ENCODE measurements at regions not wholly inside any gene's neighbourhood (a gene's known extent, or its start where the extent isn't known, plus 50 kb on each side); places are given as distances from the start of the nearest gene placed in this dataset.

DNA sequence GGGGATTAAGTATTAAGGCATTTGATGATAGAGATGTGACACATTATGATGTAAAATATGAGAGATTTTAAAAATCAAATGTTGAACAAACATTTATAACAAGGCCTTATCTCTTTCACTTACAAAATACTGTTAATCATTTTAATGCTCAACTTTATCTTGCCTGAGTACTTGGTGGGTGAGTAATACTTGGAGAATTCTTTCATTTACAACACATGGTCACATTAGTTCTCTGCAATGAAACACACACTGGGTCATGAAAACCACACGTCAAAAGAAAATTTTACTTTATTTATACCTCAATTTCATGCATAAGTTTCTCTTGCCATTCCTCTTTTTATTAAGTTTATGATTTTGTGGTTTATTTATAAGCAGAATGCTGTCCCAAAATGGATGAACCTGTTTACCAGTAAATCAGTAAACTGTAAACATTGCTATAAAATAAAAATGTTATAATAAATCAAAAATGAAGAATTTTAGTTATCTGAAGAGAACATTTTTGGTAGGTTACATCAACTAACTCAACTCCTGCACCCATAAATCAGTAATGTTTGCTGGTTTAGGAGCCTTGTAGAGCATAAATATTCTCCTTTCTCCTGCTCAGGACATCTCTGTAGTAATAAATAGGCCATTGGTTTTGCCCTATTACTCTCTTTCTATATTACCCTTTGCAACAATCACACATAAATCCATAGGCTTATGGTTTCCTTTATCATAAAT lies 233.5 kb upstream of the NLGN4Y start:
- no peaks in the 10 kb centered on the region for H3K4me1 Mint-ChIP-seq (ENCODE audit: low read depth)
- DNase-seq, result no peak

DNA sequence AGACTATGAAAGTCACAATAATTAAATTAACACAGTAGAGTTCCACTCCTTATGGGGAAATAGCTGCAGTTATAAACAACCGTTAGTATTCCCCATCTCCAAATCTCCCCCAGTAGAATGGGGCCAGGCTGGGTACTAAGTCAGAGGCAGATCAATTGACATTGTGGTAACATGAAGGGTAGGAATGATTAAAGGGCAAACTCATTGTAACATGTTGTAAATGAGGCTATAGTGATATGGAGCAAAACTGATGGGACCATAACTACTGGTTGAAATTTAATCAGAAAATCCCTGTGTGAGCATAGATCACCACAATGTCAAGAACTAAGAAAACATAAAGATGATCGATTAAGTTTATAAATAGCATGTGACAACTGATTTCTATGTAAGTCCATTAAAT lies 231.9 kb upstream of the NLGN4Y start:
- H3K27me3 Mint-ChIP-seq, result no peaks in the 10 kb centered on the region
- intact Hi-C loops (cut with micrococcal nuclease), result no loop called here
- H3K4me1 Mint-ChIP-seq (ENCODE audit: low read depth), result no peaks in the 10 kb centered on the region
- no peaks in the 10 kb centered on the region for H3K36me3 Mint-ChIP-seq
- no peak overlapping the region for H3K27ac Mint-ChIP-seq
- H3K4me3 Mint-ChIP-seq, result no peak overlapping the region
- no peak for DNase-seq
- CTCF ChIA-PET, result no interaction called here
- H3K9me3 Mint-ChIP-seq, result no peaks in the 10 kb centered on the region
- POLR2A ChIA-PET, result no interaction called here

More for the DNA sequence above, 233.5 kb upstream of the NLGN4Y start:
- Mint-ChIP-seq H3K27ac (no peak overlapping the region), H3K4me3 (no peak overlapping the region), H3K9me3 (no peaks in the 10 kb centered on the region), H3K36me3 (no peaks in the 10 kb centered on the region), H3K27me3 (no peaks in the 10 kb centered on the region)
- intact Hi-C loops (cut with micrococcal nuclease), result no loop called here
- CTCF ChIA-PET, result no interaction called here
- POLR2A ChIA-PET, result no interaction called here

GRCh38 chrY:14300775-14301174 lies 223.6 kb upstream of the NLGN4Y start:
- no peak for DNase-seq
- no peaks in the 10 kb centered on the region for H3K27me3 Mint-ChIP-seq
- ChIA-PET CTCF (no interaction called here), POLR2A (no interaction called here)
- no peak overlapping the region for H3K27ac Mint-ChIP-seq
- H3K36me3 Mint-ChIP-seq, result no peaks in the 10 kb centered on the region
- peak overlapping the region; percentile 26 for H3K4me3 Mint-ChIP-seq
- intact Hi-C loops (cut with micrococcal nuclease), result loop anchor here (1.0 to 2.0 kb wide), 5 partner anchors 40 to 118 kb away; no protein-coding TSS in a partner anchor
- H3K9me3 Mint-ChIP-seq, result no peaks in the 10 kb centered on the region
- peaks cover 23% of the 10 kb centered on the region for H3K4me1 Mint-ChIP-seq (ENCODE audit: low read depth)

- H3K4me3 Mint-ChIP-seq, result no peak overlapping the region
- no peaks in the 10 kb centered on the region for H3K36me3 Mint-ChIP-seq
- ChIA-PET CTCF (no interaction called here), POLR2A (no interaction called here)
- peak; percentile 26 for DNase-seq
- no peaks in the 10 kb centered on the region for H3K27me3 Mint-ChIP-seq
- H3K27ac Mint-ChIP-seq, result no peak overlapping the region
- peaks cover 23% of the 10 kb centered on the region for H3K4me1 Mint-ChIP-seq (ENCODE audit: low read depth)
- H3K9me3 Mint-ChIP-seq, result no peaks in the 10 kb centered on the region
- intact Hi-C loops (cut with micrococcal nuclease), result loop anchor here (1.0 to 2.0 kb wide), 5 partner anchors 39 to 119 kb away; no protein-coding TSS in a partner anchor
These were observed 222.8 kb upstream of the NLGN4Y start for GRCh38 chrY:14301552-14301951.

- Mint-ChIP-seq H3K27me3 (no peaks in the 10 kb centered on the region), H3K4me1 (ENCODE audit: low read depth) (peaks cover 15% of the 10 kb centered on the region), H3K4me3 (no peak overlapping the region), H3K36me3 (no peaks in the 10 kb centered on the region), H3K9me3 (no peaks in the 10 kb centered on the region), H3K27ac (peak overlapping the region; percentile 33)
- intact Hi-C loops (cut with micrococcal nuclease), result no loop called here
- ChIA-PET POLR2A (interaction anchor here (1.0 kb wide), 1 partner anchor 12 kb away, joined by 3 read pairs; no protein-coding TSS in a partner anchor), CTCF (interaction anchor here (0.6 to 1.0 kb wide), 2 partner anchors 17 to 152 kb away, joined by 3 read pairs; no protein-coding TSS in a partner anchor)
- DNase-seq, result no peak
These were observed 195.5 kb upstream of the NLGN4Y start for GRCh38 chrY:14328677-14329345.

GRCh38 chrY:14330362-14330761 lies 194.0 kb upstream of the NLGN4Y start:
- H3K4me1 Mint-ChIP-seq (ENCODE audit: low read depth), result peaks cover 15% of the 10 kb centered on the region
- H3K36me3 Mint-ChIP-seq, result no peaks in the 10 kb centered on the region
- POLR2A ChIA-PET, result interaction anchor here (0.8 kb wide), 1 partner anchor 15 kb away, joined by 3 read pairs; no protein-coding TSS in a partner anchor
- no peak overlapping the region for H3K27ac Mint-ChIP-seq
- no peak overlapping the region for H3K4me3 Mint-ChIP-seq
- CTCF ChIA-PET, result no interaction called here
- H3K27me3 Mint-ChIP-seq, result no peaks in the 10 kb centered on the region
- intact Hi-C loops (cut with micrococcal nuclease), result no loop called here
- H3K9me3 Mint-ChIP-seq, result no peaks in the 10 kb centered on the region
- no peak for DNase-seq

DNA sequence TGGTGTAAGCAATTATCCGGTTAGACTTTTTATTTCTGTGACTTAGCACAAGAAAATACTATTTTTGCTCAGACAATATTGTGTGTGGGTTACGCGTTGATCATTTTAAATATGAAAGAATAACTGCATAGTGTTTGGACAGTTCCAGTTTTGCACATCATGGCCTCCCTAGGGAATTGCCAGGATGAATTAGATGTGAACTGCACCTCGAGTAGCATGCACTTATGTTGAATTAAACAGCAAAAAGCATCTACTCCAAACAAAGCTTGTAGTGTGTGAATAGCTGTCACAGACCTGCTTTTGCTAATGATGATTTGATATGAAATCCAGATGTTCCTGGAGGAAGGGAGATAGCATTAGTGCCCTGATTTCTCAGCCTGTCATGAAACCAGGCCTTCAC lies 184.8 kb upstream of the NLGN4Y start:
- no peak overlapping the region for H3K27ac Mint-ChIP-seq
- no peak for DNase-seq
- H3K27me3 Mint-ChIP-seq, result no peaks in the 10 kb centered on the region
- no peak overlapping the region for H3K4me3 Mint-ChIP-seq
- H3K36me3 Mint-ChIP-seq, result peaks cover 1% of the 10 kb centered on the region
- CTCF ChIA-PET, result no interaction called here
- H3K4me1 Mint-ChIP-seq (ENCODE audit: low read depth), result peaks cover 50% of the 10 kb centered on the region
- POLR2A ChIA-PET, result no interaction called here
- intact Hi-C loops (cut with micrococcal nuclease), result no loop called here
- H3K9me3 Mint-ChIP-seq, result no peaks in the 10 kb centered on the region

DNA sequence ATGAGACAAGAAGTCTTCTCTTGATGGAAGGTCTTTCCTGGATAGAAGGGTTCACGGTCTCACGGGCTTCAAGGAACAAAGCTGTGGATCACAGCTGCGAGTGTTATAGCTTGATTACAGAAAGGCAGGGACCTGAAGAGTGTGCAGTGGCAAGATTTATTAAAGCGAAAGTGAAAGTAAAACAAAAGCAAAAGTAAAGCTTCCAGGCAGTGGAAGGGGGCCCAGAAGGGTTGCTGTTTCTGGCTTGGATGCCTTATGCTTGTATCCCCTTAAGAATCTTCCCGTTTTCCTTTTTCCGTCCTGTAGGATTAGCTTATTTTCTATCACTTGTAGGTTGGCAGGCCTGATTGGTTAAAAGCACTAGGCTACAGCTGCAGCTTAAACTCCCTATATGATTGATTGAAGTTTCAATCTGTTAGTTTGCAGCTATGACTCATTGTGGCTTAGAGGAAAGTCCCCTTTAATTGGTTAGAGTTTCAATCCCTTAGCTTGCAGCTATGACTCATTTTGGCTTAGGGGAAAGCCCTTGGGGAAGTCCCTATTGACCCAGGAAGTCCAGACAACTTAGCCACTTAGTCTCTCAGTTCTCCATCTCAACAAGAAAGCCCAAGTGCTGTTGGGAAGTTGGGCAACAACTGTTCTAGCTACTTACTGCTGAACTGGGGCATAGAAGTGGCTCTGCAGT lies 183.7 kb upstream of the NLGN4Y start:
- Mint-ChIP-seq H3K36me3 (peaks cover 1% of the 10 kb centered on the region), H3K4me1 (ENCODE audit: low read depth) (peaks cover 60% of the 10 kb centered on the region), H3K4me3 (peak overlapping the region; percentile 64), H3K27ac (peak overlapping the region; percentile 87), H3K9me3 (no peaks in the 10 kb centered on the region), H3K27me3 (no peaks in the 10 kb centered on the region)
- ChIA-PET CTCF (no interaction called here), POLR2A (interaction anchor here (0.6 to 1.3 kb wide), 3 partner anchors 12 to 1195 kb away, joined by 3 to 5 read pairs (median 3); no protein-coding TSS in a partner anchor)
- intact Hi-C loops (cut with micrococcal nuclease), result loop anchor here (1.0 to 10.0 kb wide), 7 partner anchors 39 to 863 kb away; partner anchors contain the start of gene NLGN4Y
- peak; percentile 58 for DNase-seq

DNA sequence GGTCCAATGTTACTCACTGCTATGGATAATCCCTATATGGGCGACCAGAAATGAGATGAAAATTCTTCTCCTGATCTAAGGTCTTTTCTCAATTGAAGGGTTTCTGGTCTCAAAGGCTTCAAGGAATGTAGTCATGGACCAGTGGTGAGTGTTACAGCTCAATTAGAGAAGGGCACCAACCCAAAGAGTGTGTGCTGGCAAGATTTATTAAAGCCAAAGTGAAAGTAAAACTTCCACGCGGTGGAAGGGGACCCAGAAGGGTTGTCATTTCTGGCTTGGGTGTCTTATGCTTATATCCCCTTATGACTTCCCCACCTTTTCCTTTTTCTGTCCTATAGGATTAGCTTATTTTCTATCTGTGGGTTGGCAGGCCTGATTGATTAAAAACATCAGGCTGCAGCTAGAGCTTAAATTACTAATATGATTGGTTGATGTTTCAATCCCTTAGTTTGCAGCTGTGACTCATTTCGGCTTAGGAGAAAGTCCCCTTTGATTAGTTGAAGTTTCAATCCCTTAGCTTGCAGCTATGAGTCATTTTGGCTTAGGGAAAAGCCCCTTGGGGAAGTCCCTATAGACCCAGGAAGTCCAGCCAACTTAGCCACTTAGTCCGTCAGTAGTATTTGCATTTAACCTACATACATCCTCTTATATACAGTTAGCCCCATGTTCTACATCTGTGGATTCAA lies 179.5 kb upstream of the NLGN4Y start:
- Mint-ChIP-seq H3K36me3 (no peaks in the 10 kb centered on the region), H3K9me3 (no peaks in the 10 kb centered on the region), H3K27ac (peak overlapping the region; percentile 69), H3K27me3 (no peaks in the 10 kb centered on the region), H3K4me1 (ENCODE audit: low read depth) (peaks cover 67% of the 10 kb centered on the region), H3K4me3 (peak overlapping the region; percentile 38)
- intact Hi-C loops (cut with micrococcal nuclease), result loop anchor here (1.0 to 10.0 kb wide), 9 partner anchors 43 to 1113 kb away; partner anchors contain the start of gene NLGN4Y
- POLR2A ChIA-PET, result interaction anchor here (1.2 to 1.5 kb wide), 2 partner anchors 15 to 162 kb away, joined by 3 read pairs; no protein-coding TSS in a partner anchor
- peak; percentile 39 for DNase-seq
- CTCF ChIA-PET, result interaction anchor here (0.6 kb wide), 1 partner anchor 16 kb away, joined by 3 read pairs; no protein-coding TSS in a partner anchor

- H3K9me3 Mint-ChIP-seq, result peaks cover 8% of the 10 kb centered on the region
- CTCF ChIA-PET, result no interaction called here
These were observed 172.7 kb upstream of the NLGN4Y start for GRCh38 chrY:14351590-14351989.

DNA sequence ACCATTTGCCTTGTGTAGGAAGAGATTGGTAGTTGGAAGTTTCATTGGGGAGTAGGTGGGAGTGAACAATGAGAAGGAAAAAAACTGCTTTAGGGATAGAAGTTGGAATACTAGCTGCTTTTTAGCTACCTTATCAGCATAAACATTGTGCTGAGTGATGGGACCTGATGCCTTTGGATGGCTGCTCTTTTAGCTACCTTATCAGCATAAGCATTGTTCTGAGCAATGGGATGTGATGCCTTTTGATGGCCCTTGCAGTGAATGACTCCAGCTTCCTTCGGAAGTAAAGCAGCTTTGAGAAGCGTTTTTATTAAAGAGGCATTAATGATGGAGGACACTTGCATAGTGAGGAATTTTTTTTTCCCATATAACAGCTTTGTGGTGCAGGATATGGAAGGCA lies 168.2 kb upstream of the NLGN4Y start:
- Mint-ChIP-seq H3K9me3 (peaks cover 23% of the 10 kb centered on the region), H3K4me3 (no peak overlapping the region), H3K27ac (no peak overlapping the region), H3K4me1 (ENCODE audit: low read depth) (peaks cover 3% of the 10 kb centered on the region), H3K27me3 (no peaks in the 10 kb centered on the region), H3K36me3 (no peaks in the 10 kb centered on the region)
- ChIA-PET POLR2A (no interaction called here), CTCF (no interaction called here)
- DNase-seq, result no peak
- intact Hi-C loops (cut with micrococcal nuclease), result no loop called here

More at GRCh38 chrY:14351590-14351989, 172.7 kb upstream of the NLGN4Y start:
- Mint-ChIP-seq H3K4me3 (no peak overlapping the region), H3K27me3 (no peaks in the 10 kb centered on the region), H3K27ac (no peak overlapping the region), H3K36me3 (no peaks in the 10 kb centered on the region), H3K4me1 (ENCODE audit: low read depth) (peaks cover 16% of the 10 kb centered on the region)
- intact Hi-C loops (cut with micrococcal nuclease), result no loop called here
- POLR2A ChIA-PET, result no interaction called here
- no peak for DNase-seq
